ENCODE measurements at regions not wholly inside any gene's neighbourhood (a gene's known extent, or its start where the extent isn't known, plus 50 kb on each side); places are given as distances from the start of the nearest gene placed in this dataset.

DNA sequence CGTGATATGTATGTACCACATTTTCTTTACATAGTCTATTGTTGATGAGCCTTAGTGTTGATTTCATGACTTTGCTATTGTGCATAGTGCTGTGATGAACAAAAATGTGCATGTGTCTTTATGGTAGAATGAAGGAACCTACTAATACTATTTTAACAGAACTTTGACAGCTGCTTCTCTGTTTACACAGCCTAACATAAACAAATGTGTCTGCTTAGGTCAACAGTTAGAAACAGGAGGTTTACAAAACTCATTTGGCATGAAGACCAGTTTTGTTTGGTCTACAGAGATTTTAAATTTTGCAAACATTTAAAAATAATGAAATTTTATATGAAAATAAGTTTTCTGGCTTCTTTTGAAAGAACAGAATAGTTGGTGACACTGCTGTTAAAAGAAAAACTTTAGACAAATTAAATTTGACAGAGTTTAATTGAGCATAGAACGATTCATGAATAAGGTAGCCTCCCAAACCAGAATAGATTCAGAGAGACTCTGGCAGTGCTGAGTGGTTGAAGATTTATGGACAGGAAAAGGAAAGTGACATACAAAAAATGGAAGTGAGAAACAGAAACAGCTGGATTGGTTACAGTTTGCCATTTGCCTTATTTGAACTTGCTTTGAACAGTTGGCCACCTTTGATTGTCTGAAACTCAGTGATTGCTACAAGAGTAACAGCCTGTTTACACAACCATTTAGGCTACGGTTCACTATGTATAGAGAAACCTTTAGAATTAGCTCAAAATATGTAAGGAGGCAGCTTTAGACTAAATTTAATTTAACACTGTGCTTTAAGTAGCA lies 715.8 kb upstream of the HS3ST5 start:
- TF ChIP-seq, protein P1, sequence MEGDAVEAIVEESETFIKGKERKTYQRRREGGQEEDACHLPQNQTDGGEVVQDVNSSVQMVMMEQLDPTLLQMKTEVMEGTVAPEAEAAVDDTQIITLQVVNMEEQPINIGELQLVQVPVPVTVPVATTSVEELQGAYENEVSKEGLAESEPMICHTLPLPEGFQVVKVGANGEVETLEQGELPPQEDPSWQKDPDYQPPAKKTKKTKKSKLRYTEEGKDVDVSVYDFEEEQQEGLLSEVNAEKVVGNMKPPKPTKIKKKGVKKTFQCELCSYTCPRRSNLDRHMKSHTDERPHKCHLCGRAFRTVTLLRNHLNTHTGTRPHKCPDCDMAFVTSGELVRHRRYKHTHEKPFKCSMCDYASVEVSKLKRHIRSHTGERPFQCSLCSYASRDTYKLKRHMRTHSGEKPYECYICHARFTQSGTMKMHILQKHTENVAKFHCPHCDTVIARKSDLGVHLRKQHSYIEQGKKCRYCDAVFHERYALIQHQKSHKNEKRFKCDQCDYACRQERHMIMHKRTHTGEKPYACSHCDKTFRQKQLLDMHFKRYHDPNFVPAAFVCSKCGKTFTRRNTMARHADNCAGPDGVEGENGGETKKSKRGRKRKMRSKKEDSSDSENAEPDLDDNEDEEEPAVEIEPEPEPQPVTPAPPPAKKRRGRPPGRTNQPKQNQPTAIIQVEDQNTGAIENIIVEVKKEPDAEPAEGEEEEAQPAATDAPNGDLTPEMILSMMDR (IDR thresholded peaks at IDR 0.05): no peak
- TF ChIP-seq EZH2phosphoT487 (IDR thresholded peaks at IDR 0.05) (no peak), EZH2 (IDR thresholded peaks at IDR 0.05) (no peak)

Data from neural progenitor cell (in vitro differentiated cells).